Astrocyte (in vitro differentiated cells and primary cell): ENCODE measurements at regions not wholly inside any gene's neighbourhood (a gene's known extent, or its start where the extent isn't known, plus 50 kb on each side); places are given as distances from the start of the nearest gene placed in this dataset.

Source experiments
- EZH2 ChIP-seq: IDR thresholded peaks from 2 replicates; pipeline ENCODE4 v1.6.1; 2012; ENCODE audit warnings: mild to moderate bottlenecking, low read length, inconsistent platforms; ENCODE audit not compliant: insufficient read depth
- TF ChIP-seq, protein P1 (sequence below): IDR thresholded peaks from 2 replicates; pipeline ENCODE4 v1.5.1; 2011; ENCODE audit warnings: low read depth, mild to moderate bottlenecking, inconsistent platforms, low read length, moderate library complexity; ENCODE audit not compliant: insufficient read depth

DNA sequence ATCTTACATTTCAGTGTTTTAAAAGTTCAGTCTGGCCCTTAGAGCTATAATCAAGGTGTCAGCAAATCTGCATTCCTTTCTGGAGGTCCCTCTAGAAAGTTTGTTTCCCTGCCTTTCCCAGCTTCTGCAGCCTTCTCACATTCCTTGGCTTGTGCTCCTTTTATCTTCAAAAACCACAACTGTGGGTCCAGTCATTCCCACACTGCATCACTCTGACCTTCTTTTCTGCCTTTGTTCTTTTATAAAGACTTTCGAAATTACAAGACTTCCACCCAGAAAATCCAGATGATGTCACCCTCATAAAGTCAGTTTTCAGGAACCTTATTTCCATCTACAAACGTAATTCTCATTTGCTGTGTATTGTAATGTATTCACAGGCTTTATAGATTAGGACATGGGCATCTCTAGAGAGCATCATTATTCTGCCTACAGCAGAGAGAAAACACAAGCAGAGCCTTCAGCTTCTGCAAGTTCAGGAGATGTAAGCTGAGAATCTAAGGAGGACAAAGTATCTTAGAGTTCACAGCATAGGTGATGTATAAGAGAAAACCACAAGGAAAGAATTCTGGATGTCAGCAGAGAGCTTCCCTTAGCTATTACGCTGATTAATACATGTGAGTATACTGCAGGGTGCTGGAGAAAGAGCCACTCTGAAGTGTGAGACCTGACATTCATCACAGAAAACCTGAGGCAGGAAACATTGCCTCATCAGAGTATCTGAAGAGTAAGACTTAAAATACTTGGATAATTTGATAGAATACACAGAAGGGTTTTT, 1100.2 kb downstream of the CBLN2 start:
- TF ChIP-seq, protein P1, sequence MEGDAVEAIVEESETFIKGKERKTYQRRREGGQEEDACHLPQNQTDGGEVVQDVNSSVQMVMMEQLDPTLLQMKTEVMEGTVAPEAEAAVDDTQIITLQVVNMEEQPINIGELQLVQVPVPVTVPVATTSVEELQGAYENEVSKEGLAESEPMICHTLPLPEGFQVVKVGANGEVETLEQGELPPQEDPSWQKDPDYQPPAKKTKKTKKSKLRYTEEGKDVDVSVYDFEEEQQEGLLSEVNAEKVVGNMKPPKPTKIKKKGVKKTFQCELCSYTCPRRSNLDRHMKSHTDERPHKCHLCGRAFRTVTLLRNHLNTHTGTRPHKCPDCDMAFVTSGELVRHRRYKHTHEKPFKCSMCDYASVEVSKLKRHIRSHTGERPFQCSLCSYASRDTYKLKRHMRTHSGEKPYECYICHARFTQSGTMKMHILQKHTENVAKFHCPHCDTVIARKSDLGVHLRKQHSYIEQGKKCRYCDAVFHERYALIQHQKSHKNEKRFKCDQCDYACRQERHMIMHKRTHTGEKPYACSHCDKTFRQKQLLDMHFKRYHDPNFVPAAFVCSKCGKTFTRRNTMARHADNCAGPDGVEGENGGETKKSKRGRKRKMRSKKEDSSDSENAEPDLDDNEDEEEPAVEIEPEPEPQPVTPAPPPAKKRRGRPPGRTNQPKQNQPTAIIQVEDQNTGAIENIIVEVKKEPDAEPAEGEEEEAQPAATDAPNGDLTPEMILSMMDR = no peak
- no peak for TF ChIP-seq EZH2
